ENCODE measurements at regions not wholly inside any gene's neighbourhood (a gene's known extent, or its start where the extent isn't known, plus 50 kb on each side); places are given as distances from the start of the nearest gene placed in this dataset.

GRCh38 chr22:44404341-44405020 lies 91.7 kb upstream of the SHISAL1 start:
- no peak for DNase-seq (ENCODE audit: low read depth, low spot score)
- no peak overlapping the region for H3K4me3 ChIP-seq (ENCODE audit: low read length)

- H3K4me3 ChIP-seq (ENCODE audit: low read length): no peak overlapping the region
- no peak for DNase-seq (ENCODE audit: low read depth, low spot score)
Measured at GRCh38 chr22:44403602-44404329, 91.0 kb upstream of the SHISAL1 start.

GRCh38 chr22:44403166-44403565 lies 90.4 kb upstream of the SHISAL1 start:
- H3K4me3 ChIP-seq (ENCODE audit: low read length): no peak overlapping the region
- DNase-seq (ENCODE audit: low read depth, low spot score): no peak

- H3K4me3 ChIP-seq (ENCODE audit: low read length): no peak overlapping the region
- DNase-seq (ENCODE audit: low read depth, low spot score): no peak
Measured at GRCh38 chr22:44402196-44403111, 89.7 kb upstream of the SHISAL1 start.

- no peak overlapping the region for H3K4me3 ChIP-seq (ENCODE audit: low read length)
- no peak for DNase-seq (ENCODE audit: low read depth, low spot score)
Measured at GRCh38 chr22:44401783-44402110, 89.0 kb upstream of the SHISAL1 start.

- H3K4me3 ChIP-seq (ENCODE audit: low read length): no peak overlapping the region
- no peak for DNase-seq (ENCODE audit: low read depth, low spot score)
Measured at GRCh38 chr22:44400763-44401060, 88.0 kb upstream of the SHISAL1 start.

- no peak for DNase-seq (ENCODE audit: low read depth, low spot score)
- no peak overlapping the region for H3K4me3 ChIP-seq (ENCODE audit: low read length)
Measured at GRCh38 chr22:44399906-44400762, 87.4 kb upstream of the SHISAL1 start.

- H3K4me3 ChIP-seq (ENCODE audit: low read length): no peak overlapping the region
- DNase-seq (ENCODE audit: low read depth, low spot score): peak; percentile 39
Measured at GRCh38 chr22:44398856-44399837, 86.4 kb upstream of the SHISAL1 start.

- no peak overlapping the region for H3K4me3 ChIP-seq (ENCODE audit: low read length)
- no peak for DNase-seq (ENCODE audit: low read depth, low spot score)
Measured at GRCh38 chr22:44396727-44397722, 84.3 kb upstream of the SHISAL1 start.

- DNase-seq (ENCODE audit: low read depth, low spot score): no peak
- H3K4me3 ChIP-seq (ENCODE audit: low read length): no peak overlapping the region
Measured at GRCh38 chr22:44396021-44396726, 83.4 kb upstream of the SHISAL1 start.

- DNase-seq (ENCODE audit: low read depth, low spot score): peak; percentile 54
- no peak overlapping the region for H3K4me3 ChIP-seq (ENCODE audit: low read length)
Measured at GRCh38 chr22:44395118-44396005, 82.6 kb upstream of the SHISAL1 start.

GRCh38 chr22:44394246-44395117 lies 81.7 kb upstream of the SHISAL1 start:
- no peak overlapping the region for H3K4me3 ChIP-seq (ENCODE audit: low read length)
- no peak for DNase-seq (ENCODE audit: low read depth, low spot score)

- no peak for DNase-seq (ENCODE audit: low read depth, low spot score)
Measured at GRCh38 chr22:44393066-44393465, 80.3 kb upstream of the SHISAL1 start.

GRCh38 chr22:44392446-44392921 lies 79.7 kb upstream of the SHISAL1 start:
- H3K4me3 ChIP-seq (ENCODE audit: low read length): no peak overlapping the region
- no peak for DNase-seq (ENCODE audit: low read depth, low spot score)

More at GRCh38 chr22:44393066-44393465, 80.3 kb upstream of the SHISAL1 start:
- H3K4me3 ChIP-seq (ENCODE audit: low read length): no peak overlapping the region
